Neural progenitor cell (in vitro differentiated cells): ENCODE measurements at regions not wholly inside any gene's neighbourhood (a gene's known extent, or its start where the extent isn't known, plus 50 kb on each side); places are given as distances from the start of the nearest gene placed in this dataset.
A peak's percentile ranks its signal among the peaks of the same experiment; 100 is the strongest.

Source experiments
- DNase-seq: peaks from one replicate; pipeline ENCODE4 v3.0.0-alpha.2; 2016; ENCODE audit warnings: low spot score
- H2AFZ ChIP-seq: fragments of 200-600 bp; sonication (generic); replicated peaks from 2 replicates; pipeline ENCODE4 v1.6.1; 2016; ENCODE audit warnings: antibody characterized with exemption
- H3F3A ChIP-seq: fragments of 200-600 bp; sonication (generic); 2 replicates; pipeline ENCODE4 v1.6.1; 2016; ENCODE audit warnings: antibody characterized with exemption, low read depth
- H3K27ac ChIP-seq: fragments of 200-600 bp; sonication (generic); 2 replicates; pipeline ENCODE4 v1.5.1; 2016; ENCODE audit warnings: mild to moderate bottlenecking
- H3K27me3 ChIP-seq: fragments of 200-600 bp; sonication (generic); 2 replicates; pipeline ENCODE4 v1.6.1; 2016; ENCODE audit warnings: mild to moderate bottlenecking, moderate library complexity
- H3K36me3 ChIP-seq: fragments of 200-600 bp; sonication (generic); 2 replicates; pipeline ENCODE4 v1.5.1; 2016
- H3K4me1 ChIP-seq: fragments of 200-600 bp; sonication (generic); 2 replicates; pipeline ENCODE4 v1.6.1; 2016; ENCODE audit warnings: mixed run types
- H3K4me2 ChIP-seq: fragments of 200-600 bp; sonication (generic); 2 replicates; pipeline ENCODE4 v1.6.1; 2016
- H3K4me3 ChIP-seq: fragments of 200-600 bp; sonication (generic); 2 replicates; pipeline ENCODE4 v1.5.1; 2016
- H3K79me2 ChIP-seq: fragments of 200-600 bp; sonication (generic); 2 replicates; pipeline ENCODE4 v1.6.1; 2016; ENCODE audit warnings: low read depth
- H3K9ac ChIP-seq: fragments of 200-600 bp; sonication (generic); 2 replicates; pipeline ENCODE4 v1.6.1; 2016
- H3K9me3 ChIP-seq: fragments of 200-600 bp; sonication (generic); 2 replicates; pipeline ENCODE4 v1.5.1; 2016; ENCODE audit warnings: low read depth
- H4K20me1 ChIP-seq: fragments of 200-600 bp; sonication (generic); 2 replicates; pipeline ENCODE4 v1.6.1; 2016; ENCODE audit warnings: low read depth
- H3K27ac Mint-ChIP-seq: 3 replicates; pipeline ENCODE4 v1.8.0; 2021; ENCODE audit warnings: mixed read lengths
- H3K27me3 Mint-ChIP-seq: 2 replicates; pipeline ENCODE4 v1.8.0; 2022; ENCODE audit warnings: low read depth, mild to moderate bottlenecking, inconsistent platforms, moderate library complexity, mixed read lengths; ENCODE audit not compliant: insufficient read depth
- H3K36me3 Mint-ChIP-seq: 3 replicates; pipeline ENCODE4 v1.8.0; 2021; ENCODE audit warnings: mixed read lengths
- H3K4me1 Mint-ChIP-seq: 3 replicates; pipeline ENCODE4 v1.8.0; 2021; ENCODE audit warnings: mixed read lengths
- H3K4me3 Mint-ChIP-seq: 3 replicates; pipeline ENCODE4 v1.8.0; 2021; ENCODE audit warnings: mild to moderate bottlenecking, moderate library complexity, mixed read lengths
- H3K9me3 Mint-ChIP-seq: 3 replicates; pipeline ENCODE4 v1.8.0; 2020; ENCODE audit warnings: mixed read lengths
- EZH2 ChIP-seq: fragments of 200-600 bp; sonication (generic); IDR thresholded peaks from 2 replicates; pipeline ENCODE4 v1.6.1; 2017; ENCODE audit warnings: antibody characterized with exemption, mild to moderate bottlenecking, moderate library complexity
- EZH2phosphoT487 ChIP-seq: fragments of 200-600 bp; sonication (generic); IDR thresholded peaks from 2 replicates; pipeline ENCODE4 v1.6.1; 2017; ENCODE audit warnings: antibody characterized with exemption
- TF ChIP-seq, protein P1 (sequence below): fragments of 200-600 bp; sonication (generic); IDR thresholded peaks from 2 replicates; pipeline ENCODE4 v1.5.1; 2017; ENCODE audit warnings: antibody characterized with exemption, mild to moderate bottlenecking

DNA sequence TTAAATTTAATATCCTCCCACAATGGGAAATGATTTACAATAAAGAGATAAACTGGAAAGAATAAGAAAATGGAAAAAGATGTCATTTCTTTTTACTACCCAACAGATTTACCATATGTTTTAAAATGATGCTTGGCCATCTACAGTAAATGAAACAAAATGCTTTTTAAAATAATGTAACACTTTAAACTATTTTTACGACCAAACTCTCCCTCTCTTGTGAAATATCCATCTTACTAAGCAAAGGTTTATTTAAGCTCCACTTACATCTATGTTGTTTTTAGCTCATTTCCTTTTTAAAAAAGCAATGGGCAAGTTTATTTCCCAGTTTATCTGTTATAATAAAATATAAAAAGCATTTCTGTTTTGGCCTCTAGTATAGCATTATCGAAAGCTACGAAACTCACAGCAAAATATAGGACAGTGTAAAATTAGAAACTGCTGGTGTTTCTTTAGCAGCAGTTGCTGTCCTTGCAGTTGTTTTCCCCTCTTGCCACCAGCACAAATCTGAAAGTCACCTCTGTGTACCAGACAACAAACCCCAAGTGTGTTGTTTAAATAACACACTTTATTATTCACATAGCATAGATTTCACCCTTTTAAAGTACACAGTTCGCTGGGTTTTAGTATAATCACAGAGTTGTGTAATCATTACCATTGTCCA lies 195.1 kb downstream of the CDRT15L2 start:
- H3K4me2 ChIP-seq = no peak overlapping the region
- Mint-ChIP-seq H3K27me3 (no peaks in the 10 kb centered on the region), H3K27ac (no peak overlapping the region), H3K36me3 (no peaks in the 10 kb centered on the region), H3K4me3 (no peak overlapping the region), H3K4me1 (no peaks in the 10 kb centered on the region), H3K9me3 (no peaks in the 10 kb centered on the region)
- H3K9ac ChIP-seq = no peak overlapping the region
- no peaks in the 10 kb centered on the region for H3K27me3 ChIP-seq
- TF ChIP-seq, protein P1, sequence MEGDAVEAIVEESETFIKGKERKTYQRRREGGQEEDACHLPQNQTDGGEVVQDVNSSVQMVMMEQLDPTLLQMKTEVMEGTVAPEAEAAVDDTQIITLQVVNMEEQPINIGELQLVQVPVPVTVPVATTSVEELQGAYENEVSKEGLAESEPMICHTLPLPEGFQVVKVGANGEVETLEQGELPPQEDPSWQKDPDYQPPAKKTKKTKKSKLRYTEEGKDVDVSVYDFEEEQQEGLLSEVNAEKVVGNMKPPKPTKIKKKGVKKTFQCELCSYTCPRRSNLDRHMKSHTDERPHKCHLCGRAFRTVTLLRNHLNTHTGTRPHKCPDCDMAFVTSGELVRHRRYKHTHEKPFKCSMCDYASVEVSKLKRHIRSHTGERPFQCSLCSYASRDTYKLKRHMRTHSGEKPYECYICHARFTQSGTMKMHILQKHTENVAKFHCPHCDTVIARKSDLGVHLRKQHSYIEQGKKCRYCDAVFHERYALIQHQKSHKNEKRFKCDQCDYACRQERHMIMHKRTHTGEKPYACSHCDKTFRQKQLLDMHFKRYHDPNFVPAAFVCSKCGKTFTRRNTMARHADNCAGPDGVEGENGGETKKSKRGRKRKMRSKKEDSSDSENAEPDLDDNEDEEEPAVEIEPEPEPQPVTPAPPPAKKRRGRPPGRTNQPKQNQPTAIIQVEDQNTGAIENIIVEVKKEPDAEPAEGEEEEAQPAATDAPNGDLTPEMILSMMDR = no peak
- TF ChIP-seq EZH2phosphoT487 = no peak
- no peak for TF ChIP-seq EZH2
- no peak for DNase-seq
- no peaks in the 10 kb centered on the region for H3K9me3 ChIP-seq
- no peak overlapping the region for H3K27ac ChIP-seq
- no peak overlapping the region for H2AFZ ChIP-seq
- no peaks in the 10 kb centered on the region for H3F3A ChIP-seq
- no peaks in the 10 kb centered on the region for H4K20me1 ChIP-seq
- no peaks in the 10 kb centered on the region for H3K79me2 ChIP-seq
- no peak overlapping the region for H3K4me3 ChIP-seq
- no peaks in the 10 kb centered on the region for H3K36me3 ChIP-seq
- H3K4me1 ChIP-seq = no peaks in the 10 kb centered on the region

- Histone ChIP-seq H3K79me2 (no peaks in the 10 kb centered on the region), H3F3A (no peaks in the 10 kb centered on the region), H3K4me1 (no peaks in the 10 kb centered on the region), H4K20me1 (no peaks in the 10 kb centered on the region), H3K36me3 (no peaks in the 10 kb centered on the region), H3K27ac (no peak overlapping the region), H3K4me3 (no peak overlapping the region), H3K4me2 (no peak overlapping the region), H3K9me3 (no peaks in the 10 kb centered on the region), H3K9ac (no peak overlapping the region), H3K27me3 (no peaks in the 10 kb centered on the region), H2AFZ (no peak overlapping the region)
- no peaks in the 10 kb centered on the region for H3K9me3 Mint-ChIP-seq
- H3K36me3 Mint-ChIP-seq = no peaks in the 10 kb centered on the region
- no peaks in the 10 kb centered on the region for H3K4me1 Mint-ChIP-seq
- no peak for DNase-seq
- H3K27ac Mint-ChIP-seq = no peak overlapping the region
- no peaks in the 10 kb centered on the region for H3K27me3 Mint-ChIP-seq
- TF ChIP-seq EZH2 (no peak), EZH2phosphoT487 (no peak)
- TF ChIP-seq, protein P1 = no peak
- no peak overlapping the region for H3K4me3 Mint-ChIP-seq
Observed at GRCh38 chr17:20775331-20775730, 195.8 kb downstream of the CDRT15L2 start.

DNA sequence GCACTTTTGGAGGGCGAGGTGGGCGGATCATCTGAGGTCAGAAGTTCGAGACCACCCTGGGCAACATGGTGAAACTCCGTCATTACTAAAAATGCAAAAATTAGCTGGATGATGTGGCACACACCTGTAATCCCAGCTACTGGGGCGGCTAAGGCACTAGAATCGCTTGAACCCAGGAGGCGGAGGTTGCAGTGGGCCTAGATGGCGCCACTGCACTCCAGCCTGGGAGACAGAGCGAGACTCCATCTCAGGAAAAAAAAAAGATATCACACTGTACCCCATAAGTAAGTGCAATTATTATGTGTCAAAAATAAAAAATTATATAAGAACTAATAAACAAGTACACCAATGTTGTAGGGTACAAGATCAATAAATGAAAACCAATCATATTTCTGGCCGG lies 200.0 kb downstream of the CDRT15L2 start:
- no peak overlapping the region for H3K9ac ChIP-seq
- no peak overlapping the region for H3K4me3 ChIP-seq
- Mint-ChIP-seq H3K27me3 (no peaks in the 10 kb centered on the region), H3K36me3 (no peaks in the 10 kb centered on the region), H3K4me1 (no peaks in the 10 kb centered on the region), H3K4me3 (no peak overlapping the region), H3K9me3 (no peaks in the 10 kb centered on the region), H3K27ac (no peak overlapping the region)
- H3K36me3 ChIP-seq = no peaks in the 10 kb centered on the region
- no peaks in the 10 kb centered on the region for H3F3A ChIP-seq
- no peaks in the 10 kb centered on the region for H3K4me1 ChIP-seq
- no peaks in the 10 kb centered on the region for H3K9me3 ChIP-seq
- no peaks in the 10 kb centered on the region for H4K20me1 ChIP-seq
- H3K79me2 ChIP-seq = no peaks in the 10 kb centered on the region
- TF ChIP-seq EZH2phosphoT487 = no peak
- TF ChIP-seq, protein P1 = peak; percentile 23
- no peaks in the 10 kb centered on the region for H3K27me3 ChIP-seq
- H2AFZ ChIP-seq = no peak overlapping the region
- no peak for DNase-seq
- no peak overlapping the region for H3K27ac ChIP-seq
- H3K4me2 ChIP-seq = no peak overlapping the region
